Neural crest cell (in vitro differentiated cells): ENCODE measurements at regions not wholly inside any gene's neighbourhood (a gene's known extent, or its start where the extent isn't known, plus 50 kb on each side); places are given as distances from the start of the nearest gene placed in this dataset.

Experiments
- DNase-seq: peaks from one replicate; pipeline ENCODE4 v3.0.0; 2021; ENCODE audit warnings: low read depth, mixed read lengths, low spot score
- H3K27ac Mint-ChIP-seq: one replicate; pipeline ENCODE4 v1.8.0; 2021; ENCODE audit warnings: mild to moderate bottlenecking, mixed read lengths; ENCODE audit not compliant: unreplicated experiment
- H3K27me3 Mint-ChIP-seq: 2 replicates; pipeline ENCODE4 v1.8.0; 2021; ENCODE audit warnings: low read depth, mild to moderate bottlenecking, mixed read lengths
- H3K36me3 Mint-ChIP-seq: 2 replicates; pipeline ENCODE4 v1.8.0; 2021; ENCODE audit warnings: low read depth, mild to moderate bottlenecking, mixed read lengths
- H3K4me1 Mint-ChIP-seq: 2 replicates; pipeline ENCODE4 v1.8.0; 2021; ENCODE audit warnings: mixed read lengths
- H3K4me3 Mint-ChIP-seq: one replicate; pipeline ENCODE4 v1.8.0; 2021; ENCODE audit warnings: mild to moderate bottlenecking, mixed read lengths
- H3K9me3 Mint-ChIP-seq: 2 replicates; pipeline ENCODE4 v1.8.0; 2021; ENCODE audit warnings: mixed read lengths
- CTCF ChIP-seq: fragments of 200-600 bp; sonication (generic); conservative IDR thresholded peaks from 2 replicates; pipeline ENCODE4 v1.5.0; 2021; ENCODE audit warnings: antibody characterized with exemption, mild to moderate bottlenecking

- no peaks in the 10 kb centered on the region for H3K27me3 Mint-ChIP-seq
- no peak overlapping the region for H3K27ac Mint-ChIP-seq
Observed at GRCh38 chr18:29156531-29156930, 979.6 kb upstream of the CDH2 start.

GRCh38 chr18:29154758-29155725 is 978.1 kb upstream of the CDH2 start:
- no peak for DNase-seq
- Mint-ChIP-seq H3K27ac (no peak overlapping the region), H3K4me1 (peaks cover 16% of the 10 kb centered on the region), H3K4me3 (no peak overlapping the region), H3K27me3 (no peaks in the 10 kb centered on the region), H3K36me3 (no peaks in the 10 kb centered on the region), H3K9me3 (peaks cover 5% of the 10 kb centered on the region)
- no peak for TF ChIP-seq CTCF

More at GRCh38 chr18:29156531-29156930, 979.6 kb upstream of the CDH2 start:
- Mint-ChIP-seq H3K4me3 (no peak overlapping the region), H3K9me3 (peaks cover 5% of the 10 kb centered on the region), H3K36me3 (no peaks in the 10 kb centered on the region), H3K4me1 (peaks cover 16% of the 10 kb centered on the region)
- DNase-seq = no peak
- TF ChIP-seq CTCF = no peak

DNA sequence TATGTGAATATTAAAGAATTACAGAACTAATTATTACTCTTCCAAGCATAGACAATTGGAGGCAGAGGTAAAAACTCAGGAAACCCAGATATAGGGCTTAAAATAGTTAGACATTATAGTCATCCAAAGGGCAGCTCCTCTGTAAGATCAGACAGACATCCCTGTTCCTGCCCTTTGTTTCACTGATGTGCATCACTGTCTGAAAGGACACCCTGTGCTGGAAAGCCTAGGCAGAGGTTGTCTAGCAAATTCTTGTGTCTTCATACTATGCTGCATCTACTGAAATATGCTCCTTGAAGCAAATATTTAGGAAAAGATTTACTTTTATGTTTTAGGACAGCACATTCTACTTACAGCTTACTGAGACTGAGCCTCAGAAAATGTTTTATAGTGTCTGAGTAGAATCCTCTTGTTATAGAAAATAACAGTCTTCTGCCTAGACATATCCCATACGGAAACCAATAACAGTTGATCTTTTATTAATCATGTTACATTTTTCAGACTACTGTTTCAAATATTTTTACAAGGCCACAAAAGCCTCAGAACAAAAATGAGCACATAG is 977.3 kb upstream of the CDH2 start:
- no peak overlapping the region for H3K4me3 Mint-ChIP-seq

DNA sequence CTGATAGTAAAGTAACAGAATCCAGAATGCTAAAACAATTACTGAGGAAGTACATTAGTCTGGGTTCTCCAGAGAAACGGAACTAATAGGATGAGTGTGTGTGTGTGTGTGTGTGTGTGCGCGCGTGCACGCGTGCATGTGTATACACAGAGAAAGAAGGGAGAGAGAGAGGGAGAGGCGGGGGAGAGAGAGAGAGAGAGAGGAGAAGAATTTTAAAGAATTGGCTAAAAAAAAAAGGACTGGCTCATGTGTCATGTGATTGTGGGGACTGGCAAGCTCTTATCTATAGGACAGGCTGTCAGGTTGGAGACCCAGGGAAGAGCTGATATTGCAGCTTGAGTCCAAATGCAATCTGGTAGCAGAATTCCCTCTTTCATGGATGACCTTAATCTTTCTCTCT is 976.2 kb upstream of the CDH2 start:
- Mint-ChIP-seq H3K36me3 (no peaks in the 10 kb centered on the region), H3K27ac (no peak overlapping the region), H3K9me3 (peaks cover 5% of the 10 kb centered on the region), H3K4me1 (peaks cover 16% of the 10 kb centered on the region), H3K27me3 (no peaks in the 10 kb centered on the region), H3K4me3 (no peak overlapping the region)
- TF ChIP-seq CTCF = no peak
- DNase-seq = no peak

More for the DNA sequence above, 977.3 kb upstream of the CDH2 start:
- no peak for TF ChIP-seq CTCF
- H3K4me1 Mint-ChIP-seq = peaks cover 16% of the 10 kb centered on the region
- peaks cover 5% of the 10 kb centered on the region for H3K9me3 Mint-ChIP-seq
- DNase-seq = no peak
- no peaks in the 10 kb centered on the region for H3K27me3 Mint-ChIP-seq
- no peak overlapping the region for H3K27ac Mint-ChIP-seq
- no peaks in the 10 kb centered on the region for H3K36me3 Mint-ChIP-seq

DNA sequence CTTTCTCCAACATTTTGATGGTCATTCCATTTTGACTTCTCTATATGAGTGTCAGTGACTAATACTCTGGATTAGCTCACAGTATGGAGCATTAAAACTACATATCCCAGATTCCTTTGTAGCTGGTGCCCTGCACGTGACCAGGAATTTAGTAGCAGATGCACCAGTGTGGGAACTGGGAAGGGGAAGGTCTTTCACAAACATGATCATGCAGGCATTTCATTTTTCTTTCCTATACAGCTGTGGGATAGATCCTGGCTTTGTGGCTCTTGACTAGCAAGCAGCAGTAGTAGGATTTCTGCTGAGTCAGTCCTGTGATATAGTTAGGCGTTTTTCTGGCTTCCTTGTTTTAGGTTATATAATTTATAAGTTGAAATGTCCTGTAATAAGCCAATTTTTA is 971.0 kb upstream of the CDH2 start:
- Mint-ChIP-seq H3K4me1 (peaks cover 13% of the 10 kb centered on the region), H3K4me3 (no peak overlapping the region), H3K9me3 (peaks cover 1% of the 10 kb centered on the region), H3K27me3 (no peaks in the 10 kb centered on the region), H3K36me3 (no peaks in the 10 kb centered on the region), H3K27ac (no peak overlapping the region)
- DNase-seq = no peak
- no peak for TF ChIP-seq CTCF
